NOMO-1 treated with DMSO at 0.1 percent for 48 hours (cell line): ENCODE measurements at regions not wholly inside any gene's neighbourhood (a gene's known extent, or its start where the extent isn't known, plus 50 kb on each side); places are given as distances from the start of the nearest gene placed in this dataset.

Experiments
- DNase-seq: peaks from one replicate; lab custom pipeline; 2025; ENCODE audit not compliant: unreplicated experiment; lab: John Stamatoyannopoulos, UW

DNA sequence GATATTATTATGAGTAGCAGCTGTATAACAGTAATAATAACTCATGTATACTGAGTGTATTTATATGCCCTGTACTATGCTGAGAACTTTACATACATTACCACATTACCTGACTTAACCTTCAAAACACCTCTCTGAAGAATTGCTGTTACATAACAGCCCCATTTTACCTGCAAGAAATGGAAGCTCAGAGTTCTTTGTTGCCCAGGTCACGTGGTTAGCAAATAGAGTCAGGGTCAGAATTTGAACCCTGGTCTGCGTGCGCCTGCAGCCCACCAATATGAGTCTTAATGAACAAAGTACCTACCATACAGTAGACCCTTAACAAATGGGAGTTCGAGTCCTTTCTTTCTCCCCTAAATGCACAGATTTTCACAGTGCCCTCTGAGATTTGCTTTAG is 101.9 kb downstream of the MCFD2 start:
- no peak for DNase-seq

DNA sequence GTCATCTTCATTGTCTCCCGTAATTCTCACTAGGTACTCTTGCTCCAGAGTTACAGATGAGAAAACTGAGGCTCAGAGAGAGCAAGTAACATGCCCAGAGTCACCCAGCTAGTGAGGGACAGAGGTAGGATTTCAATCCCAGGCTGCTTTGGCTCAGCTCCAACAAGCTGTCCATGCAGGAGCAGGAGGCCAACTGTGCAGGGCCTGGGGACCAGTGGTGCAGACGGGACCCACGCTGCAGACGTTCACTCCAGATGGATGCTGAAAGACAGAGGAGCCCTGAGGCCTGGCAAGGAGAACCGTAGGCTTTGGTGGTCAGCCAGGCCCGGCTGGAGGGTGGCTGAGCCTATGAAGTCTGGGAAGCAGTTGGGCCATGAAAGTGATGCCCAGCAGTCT is 102.6 kb downstream of the MCFD2 start:
- no peak for DNase-seq
